Chondrocyte (in vitro differentiated cells): ENCODE measurements at regions not wholly inside any gene's neighbourhood (a gene's known extent, or its start where the extent isn't known, plus 50 kb on each side); places are given as distances from the start of the nearest gene placed in this dataset.
"Not testable (repeated sequence)": the region's sequence is repeated elsewhere in the genome, so short reads cannot be mapped to it uniquely, and the experiment has no call there.

Experiments
- DNase-seq: peaks from one replicate; pipeline ENCODE4 v3.0.0; 2021; ENCODE audit warnings: mixed read lengths, low spot score
- H3K27ac Mint-ChIP-seq: one replicate; pipeline ENCODE4 v1.8.0; 2021; ENCODE audit warnings: mild to moderate bottlenecking, moderate library complexity, mixed read lengths; ENCODE audit not compliant: unreplicated experiment
- H3K27me3 Mint-ChIP-seq: 2 replicates; pipeline ENCODE4 v1.8.0; 2021; ENCODE audit warnings: low read depth, mixed read lengths
- H3K36me3 Mint-ChIP-seq: 2 replicates; pipeline ENCODE4 v1.8.0; 2021; ENCODE audit warnings: low read depth, mixed read lengths
- H3K4me1 Mint-ChIP-seq: 2 replicates; pipeline ENCODE4 v1.8.0; 2021; ENCODE audit warnings: low read depth, mild to moderate bottlenecking, mixed read lengths
- H3K4me3 Mint-ChIP-seq: one replicate; pipeline ENCODE4 v1.8.0; 2021; ENCODE audit warnings: mild to moderate bottlenecking, moderate library complexity, mixed read lengths; ENCODE audit not compliant: unreplicated experiment
- H3K9me3 Mint-ChIP-seq: 2 replicates; pipeline ENCODE4 v1.8.0; 2021; ENCODE audit warnings: low read depth, mixed read lengths
- TF ChIP-seq, protein P1 (sequence below): fragments of 200-600 bp; sonication (generic); IDR thresholded peaks from 2 replicates; pipeline ENCODE4 v1.5.0; 2021; ENCODE audit warnings: antibody characterized with exemption, mild to moderate bottlenecking, moderate library complexity

DNA sequence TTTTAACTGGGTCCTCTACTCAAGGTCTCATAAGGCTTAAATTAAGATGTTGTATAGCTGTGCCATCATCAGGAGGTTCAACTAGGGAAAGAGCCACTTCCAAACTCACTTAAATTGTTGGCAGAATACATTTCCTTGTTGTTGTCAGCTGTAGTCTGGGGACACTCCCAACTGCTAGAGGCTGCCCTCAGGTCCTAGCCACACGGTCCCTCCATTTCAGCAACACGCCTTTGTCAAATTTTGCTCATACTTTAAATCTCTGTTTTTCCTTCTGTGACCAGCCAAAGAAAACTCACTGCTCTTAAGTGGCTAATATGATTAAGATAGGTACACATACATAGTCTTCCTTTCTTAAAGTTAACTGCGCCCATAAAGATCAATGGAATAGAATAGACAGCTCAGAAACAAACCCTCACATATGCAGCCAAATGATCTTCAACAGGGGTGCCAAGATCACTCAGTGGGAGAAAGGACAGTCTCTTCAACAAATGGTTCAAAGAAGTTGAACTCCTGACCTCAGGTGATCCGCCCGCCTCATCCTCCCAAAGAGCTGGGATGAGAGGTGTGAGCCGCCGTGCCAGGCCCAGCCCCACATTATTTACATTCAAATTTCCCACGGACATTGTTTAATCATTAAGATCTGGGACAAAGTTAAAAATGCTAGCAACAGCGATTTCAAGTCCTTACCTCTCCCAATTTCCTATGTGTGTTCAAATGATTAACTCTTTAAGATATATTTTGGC is 76.4 kb upstream of the ELOVL5 start:
- no peak for DNase-seq
- Mint-ChIP-seq H3K27ac (no peak overlapping the region), H3K9me3 (no peaks in the 10 kb centered on the region), H3K36me3 (peaks cover 2% of the 10 kb centered on the region), H3K4me3 (no peak overlapping the region), H3K4me1 (no peaks in the 10 kb centered on the region), H3K27me3 (peaks cover 4% of the 10 kb centered on the region)
- TF ChIP-seq, protein P1, sequence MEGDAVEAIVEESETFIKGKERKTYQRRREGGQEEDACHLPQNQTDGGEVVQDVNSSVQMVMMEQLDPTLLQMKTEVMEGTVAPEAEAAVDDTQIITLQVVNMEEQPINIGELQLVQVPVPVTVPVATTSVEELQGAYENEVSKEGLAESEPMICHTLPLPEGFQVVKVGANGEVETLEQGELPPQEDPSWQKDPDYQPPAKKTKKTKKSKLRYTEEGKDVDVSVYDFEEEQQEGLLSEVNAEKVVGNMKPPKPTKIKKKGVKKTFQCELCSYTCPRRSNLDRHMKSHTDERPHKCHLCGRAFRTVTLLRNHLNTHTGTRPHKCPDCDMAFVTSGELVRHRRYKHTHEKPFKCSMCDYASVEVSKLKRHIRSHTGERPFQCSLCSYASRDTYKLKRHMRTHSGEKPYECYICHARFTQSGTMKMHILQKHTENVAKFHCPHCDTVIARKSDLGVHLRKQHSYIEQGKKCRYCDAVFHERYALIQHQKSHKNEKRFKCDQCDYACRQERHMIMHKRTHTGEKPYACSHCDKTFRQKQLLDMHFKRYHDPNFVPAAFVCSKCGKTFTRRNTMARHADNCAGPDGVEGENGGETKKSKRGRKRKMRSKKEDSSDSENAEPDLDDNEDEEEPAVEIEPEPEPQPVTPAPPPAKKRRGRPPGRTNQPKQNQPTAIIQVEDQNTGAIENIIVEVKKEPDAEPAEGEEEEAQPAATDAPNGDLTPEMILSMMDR, result no peak

DNA sequence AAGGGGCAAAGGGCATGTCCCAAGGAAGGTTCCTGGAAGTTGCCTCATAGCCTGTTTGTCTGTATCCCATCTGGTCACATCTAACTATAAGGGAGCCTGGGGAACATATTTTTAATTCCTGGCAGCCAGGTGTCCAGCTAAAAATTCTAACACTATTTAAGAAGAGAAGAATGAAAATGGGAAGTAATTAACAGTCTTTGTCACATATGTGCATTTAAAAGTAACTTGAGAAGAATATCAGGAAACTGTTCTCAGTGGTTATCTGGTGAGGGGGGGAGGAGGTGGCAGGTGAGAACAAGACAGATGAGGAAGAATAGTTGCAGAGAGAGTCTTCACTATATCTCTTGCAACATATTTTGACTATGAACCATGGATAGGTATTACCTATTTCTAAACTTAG is 75.5 kb upstream of the ELOVL5 start:
- no peaks in the 10 kb centered on the region for H3K9me3 Mint-ChIP-seq
- no peak overlapping the region for H3K4me3 Mint-ChIP-seq
- H3K36me3 Mint-ChIP-seq, result peaks cover 2% of the 10 kb centered on the region
- peaks cover 4% of the 10 kb centered on the region for H3K27me3 Mint-ChIP-seq
- no peak for DNase-seq
- H3K4me1 Mint-ChIP-seq, result no peaks in the 10 kb centered on the region
- H3K27ac Mint-ChIP-seq, result no peak overlapping the region
- TF ChIP-seq, protein P1, result no peak

DNA sequence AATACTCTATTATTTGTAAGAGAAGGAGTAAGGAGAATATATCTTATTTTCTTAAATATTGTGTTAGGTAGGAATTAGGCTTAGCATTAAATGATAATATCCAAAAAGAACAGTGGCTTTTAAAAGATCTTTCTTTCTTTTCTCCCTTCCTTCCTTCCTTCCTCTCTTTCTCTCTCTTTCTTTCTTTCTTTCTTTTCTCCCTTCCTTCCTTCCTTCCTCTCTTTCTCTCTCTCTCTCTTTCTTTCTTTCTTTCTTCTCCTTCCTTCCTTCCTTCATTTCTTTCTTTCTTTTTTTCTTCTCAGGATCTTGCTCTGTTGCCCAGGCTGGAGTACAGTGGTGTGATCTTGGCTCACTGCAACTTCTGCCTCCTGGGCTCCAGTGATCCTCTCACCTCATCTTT is 74.8 kb upstream of the ELOVL5 start:
- H3K9me3 Mint-ChIP-seq, result not testable (repeated sequence)

DNA sequence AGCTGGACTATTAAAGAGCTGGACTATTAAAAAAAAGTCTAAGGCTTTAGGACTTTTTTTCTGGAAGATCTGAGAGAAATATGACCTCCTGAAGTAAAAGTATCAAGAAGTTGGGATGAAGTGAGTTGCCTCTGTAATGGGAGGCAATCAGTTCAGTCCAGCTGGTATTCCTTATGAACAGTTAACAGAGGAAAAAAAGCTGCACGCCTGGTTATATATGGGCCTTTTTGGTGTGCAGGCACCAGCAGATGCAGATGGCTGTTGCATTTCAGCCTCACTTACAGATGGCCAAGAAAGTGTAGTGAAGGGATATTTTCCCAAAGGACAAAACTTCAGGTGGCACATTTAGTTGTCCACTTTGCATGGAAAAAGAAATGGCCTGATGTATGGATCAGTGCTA is 70.3 kb upstream of the ELOVL5 start:
- no peaks in the 10 kb centered on the region for H3K9me3 Mint-ChIP-seq
- H3K4me1 Mint-ChIP-seq, result no peaks in the 10 kb centered on the region
- H3K4me3 Mint-ChIP-seq, result no peak overlapping the region
- no peaks in the 10 kb centered on the region for H3K36me3 Mint-ChIP-seq
- DNase-seq, result no peak
- H3K27me3 Mint-ChIP-seq, result peaks cover 4% of the 10 kb centered on the region
- TF ChIP-seq, protein P1, result no peak
- no peak overlapping the region for H3K27ac Mint-ChIP-seq

More for the DNA sequence above, 74.8 kb upstream of the ELOVL5 start:
- H3K36me3 Mint-ChIP-seq, H3K4me3 Mint-ChIP-seq, DNase-seq, H3K4me1 Mint-ChIP-seq, H3K27me3 Mint-ChIP-seq, H3K27ac Mint-ChIP-seq: not testable (repeated sequence)

DNA sequence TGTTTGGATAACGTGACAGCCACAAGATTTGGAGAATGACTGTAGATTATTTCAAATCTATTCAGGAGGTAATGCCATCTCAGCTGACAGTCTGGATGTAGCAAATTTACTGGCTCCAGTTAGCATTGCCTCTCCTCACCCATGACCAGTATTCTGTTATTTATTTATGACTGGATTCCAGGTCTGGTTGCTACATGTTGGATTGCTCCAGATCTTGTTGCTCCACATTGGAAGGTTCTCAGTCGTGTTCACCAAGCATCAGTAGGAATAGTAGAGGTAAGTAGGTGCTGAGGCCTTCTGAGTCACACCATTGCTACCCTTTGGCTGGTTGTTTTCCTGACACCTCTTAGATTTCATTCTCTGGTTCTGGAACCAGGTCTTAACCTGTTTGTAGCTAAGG is 69.5 kb upstream of the ELOVL5 start:
- Mint-ChIP-seq H3K4me1 (no peaks in the 10 kb centered on the region), H3K27ac (no peak overlapping the region)
- DNase-seq, result no peak

More for the DNA sequence above, 69.5 kb upstream of the ELOVL5 start:
- Mint-ChIP-seq H3K27me3 (peaks cover 3% of the 10 kb centered on the region), H3K4me3 (no peak overlapping the region), H3K36me3 (no peaks in the 10 kb centered on the region), H3K9me3 (no peaks in the 10 kb centered on the region)
- TF ChIP-seq, protein P1, result no peak
